GM23338 (cell line): ENCODE measurements at regions not wholly inside any gene's neighbourhood (a gene's known extent, or its start where the extent isn't known, plus 50 kb on each side); places are given as distances from the start of the nearest gene placed in this dataset.

Experiments used
- ATAC-seq: fragments of 200-7000 bp; cut with Tn5 transposase; 3 replicates; pipeline ENCODE4 v1.9.1; 2020
- DNase-seq: peaks from one replicate; pipeline ENCODE4 v3.0.0-alpha.2; 2015; ENCODE audit warnings: low spot score
- H2AFZ ChIP-seq: fragments of 200-600 bp; sonication (generic); 2 replicates; pipeline ENCODE4 v1.8.0; 2016; ENCODE audit warnings: antibody characterized with exemption, mild to moderate bottlenecking, moderate library complexity
- H3F3A ChIP-seq: fragments of 200-600 bp; sonication (generic); replicated peaks from 2 replicates; pipeline ENCODE4 v1.8.0; 2017; ENCODE audit warnings: antibody characterized with exemption, mixed run types, low read depth
- H3K27ac ChIP-seq: fragments of 200-600 bp; sonication (generic); 2 replicates; pipeline ENCODE4 v1.6.1; 2016; ENCODE audit warnings: low read depth
- H3K27me3 ChIP-seq: fragments of 200-600 bp; sonication (generic); 2 replicates; pipeline ENCODE4 v1.8.0; 2016; ENCODE audit warnings: mild to moderate bottlenecking, mixed run types, moderate library complexity; ENCODE audit not compliant: insufficient read depth
- H3K36me3 ChIP-seq: fragments of 200-600 bp; sonication (generic); 2 replicates; pipeline ENCODE4 v1.8.0; 2016; ENCODE audit warnings: mild to moderate bottlenecking; ENCODE audit not compliant: insufficient read depth
- H3K4me1 ChIP-seq: fragments of 200-600 bp; sonication (generic); 2 replicates; pipeline ENCODE4 v1.8.0; 2016; ENCODE audit warnings: mild to moderate bottlenecking, moderate library complexity; ENCODE audit not compliant: insufficient read depth
- H3K4me2 ChIP-seq: fragments of 200-600 bp; sonication (generic); 2 replicates; pipeline ENCODE4 v1.7.1; 2017; ENCODE audit warnings: mixed run types
- H3K4me3 ChIP-seq: fragments of 200-600 bp; sonication (generic); 2 replicates; pipeline ENCODE4 v1.6.1; 2016; ENCODE audit warnings: mixed run types
- H3K79me2 ChIP-seq: fragments of 200-600 bp; sonication (generic); replicated peaks from 2 replicates; pipeline ENCODE4 v1.8.0; 2017; ENCODE audit warnings: mild to moderate bottlenecking; ENCODE audit not compliant: insufficient read depth
- H3K9me2 ChIP-seq: fragments of 200-600 bp; sonication (generic); 2 replicates; pipeline ENCODE4 v1.8.0; 2017; ENCODE audit not compliant: insufficient read depth
- H4K20me1 ChIP-seq: fragments of 200-600 bp; sonication (generic); replicated peaks from 2 replicates; pipeline ENCODE4 v1.8.0; 2017; ENCODE audit warnings: mild to moderate bottlenecking; ENCODE audit not compliant: insufficient read depth
- H3K27ac Mint-ChIP-seq: 2 replicates; pipeline ENCODE4 v1.8.0; 2020; ENCODE audit warnings: inconsistent platforms, mild to moderate bottlenecking, moderate library complexity, mixed read lengths
- H3K27me3 Mint-ChIP-seq: 3 replicates; pipeline ENCODE4 v1.8.0; 2022; ENCODE audit warnings: low read depth, mild to moderate bottlenecking, moderate library complexity, mixed read lengths, inconsistent platforms; ENCODE audit not compliant: insufficient read depth, poor library complexity
- H3K36me3 Mint-ChIP-seq: 3 replicates; pipeline ENCODE4 v1.8.0; 2021; ENCODE audit warnings: low read depth, mild to moderate bottlenecking, inconsistent platforms, moderate library complexity, mixed read lengths
- H3K4me1 Mint-ChIP-seq: 3 replicates; pipeline ENCODE4 v1.8.0; 2020; ENCODE audit warnings: mild to moderate bottlenecking, inconsistent platforms, mixed read lengths
- H3K4me3 Mint-ChIP-seq: 3 replicates; pipeline ENCODE4 v1.8.0; 2021; ENCODE audit warnings: moderate library complexity, mild to moderate bottlenecking, inconsistent platforms, mixed read lengths
- H3K9me3 Mint-ChIP-seq: 3 replicates; pipeline ENCODE4 v1.8.0; 2020; ENCODE audit warnings: moderate library complexity, mild to moderate bottlenecking, inconsistent platforms, mixed read lengths
- CREB1 ChIP-seq: fragments of 250-450 bp; sonication (Bioruptor Pico); IDR thresholded peaks from 2 replicates; pipeline ENCODE4 v1.5.0; 2020; ENCODE audit warnings: low read depth, mild to moderate bottlenecking, moderate library complexity
- EZH2 ChIP-seq: fragments of 200-600 bp; sonication (generic); IDR thresholded peaks from one replicate; pipeline ENCODE4 v1.8.0; 2017; ENCODE audit warnings: antibody characterized with exemption, mild to moderate bottlenecking, low read depth; ENCODE audit not compliant: unreplicated experiment
- EZH2phosphoT487 ChIP-seq: fragments of 200-600 bp; sonication (generic); IDR thresholded peaks from one replicate; pipeline ENCODE4 v1.8.1; 2018; ENCODE audit warnings: antibody characterized with exemption; ENCODE audit not compliant: unreplicated experiment
- JUNB ChIP-seq: IDR thresholded peaks from one replicate; pipeline ENCODE4 v1.6.1; 2016; ENCODE audit warnings: antibody characterized with exemption; ENCODE audit not compliant: unreplicated experiment
- NANOG ChIP-seq: IDR thresholded peaks from 2 replicates; pipeline ENCODE4 v1.6.1; 2016; ENCODE audit warnings: antibody characterized with exemption, borderline replicate concordance
- POLR2AphosphoS5 ChIP-seq: IDR thresholded peaks from 2 replicates; pipeline ENCODE4 v1.6.1; 2016; ENCODE audit warnings: antibody characterized with exemption, low read depth
- STAT1 ChIP-seq: IDR thresholded peaks from one replicate; pipeline ENCODE4 v1.6.1; 2016; ENCODE audit warnings: antibody characterized with exemption; ENCODE audit not compliant: unreplicated experiment
- ZNF114 ChIP-seq: fragments of 250-450 bp; sonication (Bioruptor Pico); IDR thresholded peaks from 2 replicates; pipeline ENCODE4 v1.5.0; 2020; ENCODE audit warnings: mild to moderate bottlenecking, moderate library complexity
- ZNF331 ChIP-seq: fragments of 250-450 bp; sonication (Bioruptor Pico); IDR thresholded peaks from 2 replicates; pipeline ENCODE4 v1.5.0; 2020; ENCODE audit warnings: low read depth, mild to moderate bottlenecking, moderate library complexity
- ZNF462 ChIP-seq: fragments of 250-450 bp; sonication (Bioruptor Pico); IDR thresholded peaks from 2 replicates; pipeline ENCODE4 v1.5.0; 2020; ENCODE audit warnings: mild to moderate bottlenecking, moderate library complexity
- TF ChIP-seq, protein P1 (sequence below): IDR thresholded peaks from one replicate; pipeline ENCODE4 v1.6.1; 2018; ENCODE audit warnings: antibody characterized with exemption; ENCODE audit not compliant: unreplicated experiment

GRCh38 chr18:51404620-51405019 lies 207.1 kb upstream of the MEX3C start:
- ATAC-seq (no peak), DNase-seq (no peak)
- Mint-ChIP-seq H3K27me3 (peaks cover 7% of the 10 kb centered on the region), H3K4me1 (peaks cover 36% of the 10 kb centered on the region), H3K27ac (no peak overlapping the region), H3K36me3 (no peaks in the 10 kb centered on the region; the same call in 2 of the 3 replicates), H3K4me3 (no peak overlapping the region), H3K9me3 (peaks cover 9% of the 10 kb centered on the region; the same call in 1 of the 3 replicates)
- Histone ChIP-seq H3F3A (no peaks in the 10 kb centered on the region), H3K27me3 (no peaks in the 10 kb centered on the region), H4K20me1 (no peaks in the 10 kb centered on the region), H3K27ac (no peak overlapping the region), H3K4me2 (no peak overlapping the region), H2AFZ (no peak overlapping the region), H3K79me2 (no peaks in the 10 kb centered on the region), H3K4me1 (peaks cover 26% of the 10 kb centered on the region), H3K4me3 (no peak overlapping the region), H3K36me3 (no peaks in the 10 kb centered on the region), H3K9me2 (peaks cover 7% of the 10 kb centered on the region; the same call in 1 of the 2 replicates)
- TF ChIP-seq EZH2 (no peak), POLR2AphosphoS5 (no peak)

DNA sequence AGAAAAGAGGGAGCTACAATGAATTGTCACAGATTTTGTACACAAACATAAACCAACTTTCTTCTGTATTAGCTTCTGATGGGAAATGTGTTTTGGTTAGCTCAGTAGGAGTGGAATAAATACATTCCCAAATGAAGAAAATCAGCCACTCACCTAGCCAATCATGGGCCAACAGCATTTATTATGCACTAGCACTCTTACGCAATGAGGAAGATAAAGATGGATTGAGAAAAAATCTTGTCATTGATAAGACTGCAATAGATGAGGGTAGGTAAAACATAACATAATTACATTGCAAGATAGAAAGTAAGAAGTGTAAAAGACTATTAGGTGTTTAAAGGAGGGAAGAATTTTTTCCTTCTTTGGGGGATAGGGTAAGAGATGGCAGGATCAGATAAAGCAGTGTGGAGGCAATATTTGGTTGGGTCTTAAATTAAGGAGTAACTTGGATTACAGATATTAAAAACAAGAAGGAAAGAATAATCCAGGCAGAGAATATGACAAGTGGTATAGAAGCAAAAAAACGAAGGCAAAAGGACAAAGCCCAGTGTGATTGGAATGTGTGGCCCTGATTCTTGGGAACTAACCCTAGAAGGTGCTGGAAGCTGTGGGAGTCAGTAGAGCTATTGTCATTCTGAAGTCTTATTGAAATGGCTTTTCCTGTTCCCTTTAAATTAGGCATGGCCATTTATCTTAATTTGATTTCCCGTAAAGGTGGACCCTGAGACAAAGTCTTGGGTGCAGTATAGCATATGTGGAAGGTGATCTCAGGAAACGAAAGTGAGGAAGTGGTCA lies 208.4 kb upstream of the MEX3C start:
- H3K27ac ChIP-seq = no peak overlapping the region
- no peaks in the 10 kb centered on the region for H4K20me1 ChIP-seq
- H2AFZ ChIP-seq = no peak overlapping the region
- peaks cover 7% of the 10 kb centered on the region; the same call in 1 of the 2 replicates for H3K9me2 ChIP-seq
- H3K27me3 Mint-ChIP-seq = peaks cover 7% of the 10 kb centered on the region
- peaks cover 9% of the 10 kb centered on the region; the same call in 1 of the 3 replicates for H3K9me3 Mint-ChIP-seq
- H3K4me3 Mint-ChIP-seq = no peak overlapping the region
- ATAC-seq (peak; percentile 59), DNase-seq (peak; percentile 55)
- no peaks in the 10 kb centered on the region for H3K27me3 ChIP-seq
- H3K36me3 ChIP-seq = no peaks in the 10 kb centered on the region
- no peak overlapping the region for H3K4me2 ChIP-seq
- no peak overlapping the region for H3K4me3 ChIP-seq
- H3K79me2 ChIP-seq = no peaks in the 10 kb centered on the region
- peaks cover 2% of the 10 kb centered on the region; the same call in 1 of the 3 replicates for H3K36me3 Mint-ChIP-seq
- H3F3A ChIP-seq = no peaks in the 10 kb centered on the region
- H3K4me1 Mint-ChIP-seq = peaks cover 36% of the 10 kb centered on the region
- peaks cover 26% of the 10 kb centered on the region for H3K4me1 ChIP-seq
- no peak overlapping the region for H3K27ac Mint-ChIP-seq
- TF ChIP-seq ZNF114 (CRISPR knock-in tag) (no peak), JUNB (no peak), POLR2AphosphoS5 (no peak), ZNF331 (no peak), ZNF462 (no peak), CREB1 (CRISPR knock-in tag) (no peak), NANOG (no peak), EZH2 (no peak), EZH2phosphoT487 (no peak), STAT1 (no peak)
- TF ChIP-seq, protein P1, sequence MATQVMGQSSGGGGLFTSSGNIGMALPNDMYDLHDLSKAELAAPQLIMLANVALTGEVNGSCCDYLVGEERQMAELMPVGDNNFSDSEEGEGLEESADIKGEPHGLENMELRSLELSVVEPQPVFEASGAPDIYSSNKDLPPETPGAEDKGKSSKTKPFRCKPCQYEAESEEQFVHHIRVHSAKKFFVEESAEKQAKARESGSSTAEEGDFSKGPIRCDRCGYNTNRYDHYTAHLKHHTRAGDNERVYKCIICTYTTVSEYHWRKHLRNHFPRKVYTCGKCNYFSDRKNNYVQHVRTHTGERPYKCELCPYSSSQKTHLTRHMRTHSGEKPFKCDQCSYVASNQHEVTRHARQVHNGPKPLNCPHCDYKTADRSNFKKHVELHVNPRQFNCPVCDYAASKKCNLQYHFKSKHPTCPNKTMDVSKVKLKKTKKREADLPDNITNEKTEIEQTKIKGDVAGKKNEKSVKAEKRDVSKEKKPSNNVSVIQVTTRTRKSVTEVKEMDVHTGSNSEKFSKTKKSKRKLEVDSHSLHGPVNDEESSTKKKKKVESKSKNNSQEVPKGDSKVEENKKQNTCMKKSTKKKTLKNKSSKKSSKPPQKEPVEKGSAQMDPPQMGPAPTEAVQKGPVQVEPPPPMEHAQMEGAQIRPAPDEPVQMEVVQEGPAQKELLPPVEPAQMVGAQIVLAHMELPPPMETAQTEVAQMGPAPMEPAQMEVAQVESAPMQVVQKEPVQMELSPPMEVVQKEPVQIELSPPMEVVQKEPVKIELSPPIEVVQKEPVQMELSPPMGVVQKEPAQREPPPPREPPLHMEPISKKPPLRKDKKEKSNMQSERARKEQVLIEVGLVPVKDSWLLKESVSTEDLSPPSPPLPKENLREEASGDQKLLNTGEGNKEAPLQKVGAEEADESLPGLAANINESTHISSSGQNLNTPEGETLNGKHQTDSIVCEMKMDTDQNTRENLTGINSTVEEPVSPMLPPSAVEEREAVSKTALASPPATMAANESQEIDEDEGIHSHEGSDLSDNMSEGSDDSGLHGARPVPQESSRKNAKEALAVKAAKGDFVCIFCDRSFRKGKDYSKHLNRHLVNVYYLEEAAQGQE = no peak
